Right lobe of liver (tissue), 4 donors: ENCODE measurements at regions not wholly inside any gene's neighbourhood (a gene's known extent, or its start where the extent isn't known, plus 50 kb on each side); places are given as distances from the start of the nearest gene placed in this dataset.

Experiments
- POLR2A ChIP-seq: fragments of 450-650 bp; IDR thresholded peaks from one replicate; pipeline ENCODE4 v1.6.1; 2017; ENCODE audit warnings: antibody characterized with exemption, mild to moderate bottlenecking
- TF ChIP-seq, protein P1 (sequence below), 4 donors: fragments of 200-600 bp in 3 of 4; fragments of 450-650 bp in 1 of 4; IDR thresholded peaks; one replicate each; pipeline versions ENCODE4 v1.5.1 to v1.8.0; 2016 to 2022; ENCODE audit warnings: antibody characterized with exemption in 4 of 4, mild to moderate bottlenecking in 2 of 4
- donor health status: DM: no; HTN: no; CAD: no.
- donor health status: DM: no; HTN: no; CAD: no.
- donor health status: DM: no; HTN: yes; CAD: no.

GRCh38 chr10:131729938-131730660, 170.7 kb upstream of the PPP2R2D start:
- TF ChIP-seq, protein P1, sequence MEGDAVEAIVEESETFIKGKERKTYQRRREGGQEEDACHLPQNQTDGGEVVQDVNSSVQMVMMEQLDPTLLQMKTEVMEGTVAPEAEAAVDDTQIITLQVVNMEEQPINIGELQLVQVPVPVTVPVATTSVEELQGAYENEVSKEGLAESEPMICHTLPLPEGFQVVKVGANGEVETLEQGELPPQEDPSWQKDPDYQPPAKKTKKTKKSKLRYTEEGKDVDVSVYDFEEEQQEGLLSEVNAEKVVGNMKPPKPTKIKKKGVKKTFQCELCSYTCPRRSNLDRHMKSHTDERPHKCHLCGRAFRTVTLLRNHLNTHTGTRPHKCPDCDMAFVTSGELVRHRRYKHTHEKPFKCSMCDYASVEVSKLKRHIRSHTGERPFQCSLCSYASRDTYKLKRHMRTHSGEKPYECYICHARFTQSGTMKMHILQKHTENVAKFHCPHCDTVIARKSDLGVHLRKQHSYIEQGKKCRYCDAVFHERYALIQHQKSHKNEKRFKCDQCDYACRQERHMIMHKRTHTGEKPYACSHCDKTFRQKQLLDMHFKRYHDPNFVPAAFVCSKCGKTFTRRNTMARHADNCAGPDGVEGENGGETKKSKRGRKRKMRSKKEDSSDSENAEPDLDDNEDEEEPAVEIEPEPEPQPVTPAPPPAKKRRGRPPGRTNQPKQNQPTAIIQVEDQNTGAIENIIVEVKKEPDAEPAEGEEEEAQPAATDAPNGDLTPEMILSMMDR (IDR thresholded peaks at IDR 0.05): no peak
- no peak for TF ChIP-seq POLR2A
